ENCODE measurements at regions not wholly inside any gene's neighbourhood (a gene's known extent, or its start where the extent isn't known, plus 50 kb on each side); places are given as distances from the start of the nearest gene placed in this dataset.
A peak's percentile ranks its signal among the peaks of the same experiment; 100 is the strongest.
"Not testable (repeated sequence)": the region's sequence is repeated elsewhere in the genome, so short reads cannot be mapped to it uniquely, and the experiment has no call there.

DNA sequence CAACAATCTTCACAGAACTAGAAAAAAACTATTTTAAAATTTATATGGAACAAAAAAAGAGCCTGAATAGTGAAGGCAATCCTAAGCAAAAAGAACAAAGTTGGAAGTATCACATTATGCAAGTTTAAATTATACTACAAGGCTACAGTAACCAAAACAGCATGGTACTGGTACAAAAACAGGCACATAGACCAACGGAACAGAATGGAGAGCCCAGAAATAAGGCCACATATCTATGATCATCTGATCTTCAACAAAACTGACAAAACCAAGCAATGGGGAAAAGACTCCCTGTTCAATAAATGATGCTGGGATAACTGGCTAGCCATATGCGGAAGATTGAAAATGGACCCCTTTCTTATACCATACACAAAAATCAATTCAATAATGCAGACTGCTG lies 74.4 kb upstream of the RTN4 start:
- H3K27me3 ChIP-seq; intact Hi-C loops (cut with DNase I; ENCODE audit: low total_unique reads); H3K36me3 ChIP-seq; H3K9me3 ChIP-seq; DNase-seq; H3K27ac ChIP-seq; H3K4me3 ChIP-seq: not testable (repeated sequence)
- WGBS, 5 donors = 96 to 98% (median 98%) methylated on average over 2 of the region's 2 CpGs
- H3K4me1 ChIP-seq = peaks cover 4 to 25% (median 15%) of the 10 kb centered on the region in 4 donors

GRCh38 chr2:55123851-55124269 lies 73.6 kb upstream of the RTN4 start:
- H3K9me3 ChIP-seq = no peaks in the 10 kb centered on the region
- intact Hi-C loops (cut with DNase I; ENCODE audit: low total_unique reads) = no loop called here
- H3K4me1 ChIP-seq = peaks cover 4 to 33% (median 19%) of the 10 kb centered on the region in 4 donors
- H3K36me3 ChIP-seq = no peaks in the 10 kb centered on the region
- DNase-seq = no peak
- 67 to 81% (median 77%) methylated on average over 2 of the region's 2 CpGs for WGBS, 5 donors
- no peak overlapping the region for H3K27ac ChIP-seq
- TF ChIP-seq POLR2AphosphoS5 (IDR thresholded peaks at IDR 0.05) = no peak
- no peak overlapping the region for H3K4me3 ChIP-seq
- no peaks in the 10 kb centered on the region for H3K27me3 ChIP-seq

DNA sequence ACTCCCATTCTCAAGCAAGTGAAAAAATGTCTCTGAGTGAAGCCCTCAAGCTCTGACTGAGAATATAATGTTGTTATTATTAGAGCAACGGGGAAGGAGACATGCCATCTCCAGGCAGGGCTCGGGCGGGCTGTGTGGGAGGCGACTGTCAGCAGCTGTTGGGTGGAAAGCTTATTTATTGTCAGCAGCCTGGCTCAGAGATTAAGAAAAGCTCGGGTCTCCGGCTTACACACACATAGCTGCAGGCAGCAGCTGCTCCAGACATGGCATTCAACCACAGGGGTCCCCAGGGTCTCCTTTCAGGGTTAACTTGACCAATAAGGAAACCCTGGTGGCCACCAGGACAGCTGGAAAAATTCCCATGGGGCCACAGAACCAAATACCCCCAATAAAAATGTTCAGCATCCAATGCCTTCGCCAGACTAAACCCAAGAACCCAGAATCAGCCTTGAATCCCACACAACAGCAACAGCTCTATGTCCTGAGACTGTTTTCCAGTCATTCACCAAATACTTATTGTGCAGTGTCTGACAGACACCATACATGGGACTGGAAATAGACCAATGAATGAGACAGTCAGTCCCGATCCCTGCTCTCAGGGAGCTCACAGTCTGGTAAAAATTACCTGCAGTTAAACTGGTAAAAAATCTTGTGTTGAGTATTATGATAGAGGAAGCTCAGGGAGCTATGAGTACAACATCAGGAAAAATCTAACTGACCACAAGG lies 70.5 kb upstream of the RTN4 start:
- intact Hi-C loops (cut with DNase I; ENCODE audit: low total_unique reads) = no loop called here
- H3K27me3 ChIP-seq = no peaks in the 10 kb centered on the region
- H3K9me3 ChIP-seq = no peaks in the 10 kb centered on the region
- H3K36me3 ChIP-seq = no peaks in the 10 kb centered on the region
- WGBS, 5 donors = 53 to 66% (median 60%) methylated on average over 8 of the region's 8 CpGs
- no peak overlapping the region for H3K4me3 ChIP-seq
- TF ChIP-seq POLR2AphosphoS5 (IDR thresholded peaks at IDR 0.05) = no peak
- TF ChIP-seq, protein P1, sequence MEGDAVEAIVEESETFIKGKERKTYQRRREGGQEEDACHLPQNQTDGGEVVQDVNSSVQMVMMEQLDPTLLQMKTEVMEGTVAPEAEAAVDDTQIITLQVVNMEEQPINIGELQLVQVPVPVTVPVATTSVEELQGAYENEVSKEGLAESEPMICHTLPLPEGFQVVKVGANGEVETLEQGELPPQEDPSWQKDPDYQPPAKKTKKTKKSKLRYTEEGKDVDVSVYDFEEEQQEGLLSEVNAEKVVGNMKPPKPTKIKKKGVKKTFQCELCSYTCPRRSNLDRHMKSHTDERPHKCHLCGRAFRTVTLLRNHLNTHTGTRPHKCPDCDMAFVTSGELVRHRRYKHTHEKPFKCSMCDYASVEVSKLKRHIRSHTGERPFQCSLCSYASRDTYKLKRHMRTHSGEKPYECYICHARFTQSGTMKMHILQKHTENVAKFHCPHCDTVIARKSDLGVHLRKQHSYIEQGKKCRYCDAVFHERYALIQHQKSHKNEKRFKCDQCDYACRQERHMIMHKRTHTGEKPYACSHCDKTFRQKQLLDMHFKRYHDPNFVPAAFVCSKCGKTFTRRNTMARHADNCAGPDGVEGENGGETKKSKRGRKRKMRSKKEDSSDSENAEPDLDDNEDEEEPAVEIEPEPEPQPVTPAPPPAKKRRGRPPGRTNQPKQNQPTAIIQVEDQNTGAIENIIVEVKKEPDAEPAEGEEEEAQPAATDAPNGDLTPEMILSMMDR (IDR thresholded peaks at IDR 0.05) = no peak
- no peak for TF ChIP-seq POLR2A (IDR thresholded peaks at IDR 0.05)
- TF ChIP-seq EP300 (IDR thresholded peaks at IDR 0.05) = no peak
- peak overlapping the region; percentile 42 to 74 (median 71) for H3K27ac ChIP-seq
- DNase-seq = peak in 1 of 2 donors; percentile 73
- H3K4me1 ChIP-seq = peaks cover 4 to 37% (median 19%) of the 10 kb centered on the region in 4 donors

- intact Hi-C loops (cut with DNase I; ENCODE audit: low total_unique reads) = no loop called here
- H3K4me3 ChIP-seq = no peak overlapping the region
- H3K9me3 ChIP-seq = no peaks in the 10 kb centered on the region
- H3K27me3 ChIP-seq = no peaks in the 10 kb centered on the region
- DNase-seq = no peak
- peak overlapping the region; percentile 23 to 74 (median 71) for H3K27ac ChIP-seq
- peaks cover 4 to 46% (median 19%) of the 10 kb centered on the region in 4 donors for H3K4me1 ChIP-seq
- WGBS, 5 donors = 69 to 88% (median 81%) methylated on average over 9 to 10 of the region's 10 CpGs
- TF ChIP-seq POLR2AphosphoS5 (IDR thresholded peaks at IDR 0.05) (peak in 1 of 3 donors; percentile 11), EP300 (IDR thresholded peaks at IDR 0.05) (no peak)
- TF ChIP-seq, protein P1 (IDR thresholded peaks at IDR 0.05) = no peak
- no peaks in the 10 kb centered on the region for H3K36me3 ChIP-seq
Measured at GRCh38 chr2:55119711-55120487, 69.6 kb upstream of the RTN4 start.

- 36 to 57% (median 40%) methylated on average over 3 of the region's 3 CpGs for WGBS, 5 donors
- H3K4me3 ChIP-seq = no peak overlapping the region
- intact Hi-C loops (cut with DNase I; ENCODE audit: low total_unique reads) = no loop called here
Measured at GRCh38 chr2:55118643-55119083, 68.4 kb upstream of the RTN4 start.

More at GRCh38 chr2:55118643-55119083, 68.4 kb upstream of the RTN4 start:
- TF ChIP-seq, protein P1 (IDR thresholded peaks at IDR 0.05) = no peak
- TF ChIP-seq POLR2AphosphoS5 (IDR thresholded peaks at IDR 0.05) (no peak), POLR2A (IDR thresholded peaks at IDR 0.05) (no peak), EP300 (IDR thresholded peaks at IDR 0.05) (no peak)
- DNase-seq = no peak
- Histone ChIP-seq H3K27me3 (no peaks in the 10 kb centered on the region), H3K4me1 (peaks cover 4 to 58% (median 22%) of the 10 kb centered on the region in 4 donors), H3K36me3 (no peaks in the 10 kb centered on the region), H3K27ac (no peak overlapping the region), H3K9me3 (no peaks in the 10 kb centered on the region)
